Colonic mucosa (tissue), 4 donors: ENCODE measurements at regions not wholly inside any gene's neighbourhood (a gene's known extent, or its start where the extent isn't known, plus 50 kb on each side); places are given as distances from the start of the nearest gene placed in this dataset.
"Not testable (repeated sequence)": the region's sequence is repeated elsewhere in the genome, so short reads cannot be mapped to it uniquely, and the experiment has no call there.

Experiments used
- DNase-seq: peaks from one replicate; pipeline ENCODE4 v3.0.0-alpha.2; 2020
- H3K27ac ChIP-seq: fragments of 200-600 bp; one replicate; pipeline ENCODE4 v1.8.0; 2021
- H3K27me3 ChIP-seq: fragments of 200-600 bp; one replicate; pipeline ENCODE4 v1.8.0; 2021
- H3K36me3 ChIP-seq: fragments of 200-600 bp; one replicate; pipeline ENCODE4 v1.8.0; 2021
- H3K4me1 ChIP-seq: fragments of 200-600 bp; one replicate; pipeline ENCODE4 v1.8.0; 2021; ENCODE audit warnings: mild to moderate bottlenecking
- H3K4me3 ChIP-seq: fragments of 200-600 bp; one replicate; pipeline ENCODE4 v1.8.0; 2021
- H3K9ac ChIP-seq, 2 donors: one replicate each; pipeline ENCODE4 v1.7.0; 2013; ENCODE audit warnings: control low read depth in 2 of 2, low read depth in 2 of 2, low read length in 2 of 2
- H3K9me3 ChIP-seq: fragments of 200-600 bp; one replicate; pipeline ENCODE4 v1.8.0; 2021
- CTCF ChIP-seq: fragments of 200-600 bp; IDR thresholded peaks from one replicate; pipeline ENCODE4 v1.8.0; 2022; ENCODE audit warnings: antibody characterized with exemption, mild to moderate bottlenecking
- intact Hi-C: fragments of 100-400 bp; cut with DNase I; formaldehyde crosslinking; loops from one replicate; pipeline ENCODE4 v1.14.1; 2022
- donor health status: healthy.
- donor health status: DM: no; HTN: no; CAD: no.
- donor health status: DM: no; HTN: no; CAD: no.

GRCh38 chr1:147409886-147410285 is 131.4 kb upstream of the BCL9 start:
- intact Hi-C loops, result no loop called here
- no peak overlapping the region for H3K4me3 ChIP-seq
- no peak for TF ChIP-seq CTCF
- no peaks in the 10 kb centered on the region for H3K4me1 ChIP-seq
- no peak for DNase-seq
- no peak overlapping the region for H3K27ac ChIP-seq
- H3K36me3 ChIP-seq, result no peaks in the 10 kb centered on the region
- no peak overlapping the region for H3K9ac ChIP-seq
- no peaks in the 10 kb centered on the region for H3K9me3 ChIP-seq
- no peaks in the 10 kb centered on the region for H3K27me3 ChIP-seq

GRCh38 chr1:147413110-147413605 is 128.1 kb upstream of the BCL9 start:
- no peak overlapping the region for H3K4me3 ChIP-seq
- H3K27me3 ChIP-seq, result no peaks in the 10 kb centered on the region
- intact Hi-C loops, result no loop called here
- no peak overlapping the region for H3K27ac ChIP-seq
- no peaks in the 10 kb centered on the region for H3K36me3 ChIP-seq
- no peak for DNase-seq
- H3K9me3 ChIP-seq, result no peaks in the 10 kb centered on the region
- TF ChIP-seq CTCF, result no peak
- H3K4me1 ChIP-seq, result no peaks in the 10 kb centered on the region
- H3K9ac ChIP-seq, result no peak overlapping the region

- Histone ChIP-seq H3K27ac (no peak overlapping the region), H3K27me3 (no peaks in the 10 kb centered on the region), H3K4me1 (no peaks in the 10 kb centered on the region), H3K9me3 (no peaks in the 10 kb centered on the region), H3K36me3 (no peaks in the 10 kb centered on the region), H3K4me3 (no peak overlapping the region), H3K9ac (no peak overlapping the region)
- no peak for TF ChIP-seq CTCF
- intact Hi-C loops, result no loop called here
- no peak for DNase-seq
Observed at GRCh38 chr1:147414505-147415163, 126.7 kb upstream of the BCL9 start.

- Histone ChIP-seq H3K36me3 (no peaks in the 10 kb centered on the region), H3K27ac (no peak overlapping the region), H3K4me3 (no peak overlapping the region), H3K9ac (no peak overlapping the region), H3K9me3 (no peaks in the 10 kb centered on the region), H3K4me1 (no peaks in the 10 kb centered on the region), H3K27me3 (no peaks in the 10 kb centered on the region)
- intact Hi-C loops, result no loop called here
- no peak for TF ChIP-seq CTCF
- DNase-seq, result no peak
Observed at GRCh38 chr1:147417024-147417423, 124.3 kb upstream of the BCL9 start.

- H3K9ac ChIP-seq, H3K4me1 ChIP-seq, intact Hi-C loops, H3K36me3 ChIP-seq, H3K9me3 ChIP-seq, H3K27ac ChIP-seq, H3K27me3 ChIP-seq, H3K4me3 ChIP-seq: not testable (repeated sequence)
- peak; percentile 67 for DNase-seq
Observed at GRCh38 chr1:147423100-147423827, 118.0 kb upstream of the BCL9 start.

GRCh38 chr1:147434921-147435320 is 106.4 kb upstream of the BCL9 start:
- DNase-seq, result no peak
- H3K27me3 ChIP-seq, result no peaks in the 10 kb centered on the region
- no peak overlapping the region for H3K27ac ChIP-seq
- intact Hi-C loops, result no loop called here
- no peak overlapping the region for H3K9ac ChIP-seq
- no peak for TF ChIP-seq CTCF
- no peaks in the 10 kb centered on the region for H3K36me3 ChIP-seq
- no peak overlapping the region for H3K4me3 ChIP-seq
- H3K9me3 ChIP-seq, result no peaks in the 10 kb centered on the region
- H3K4me1 ChIP-seq, result no peaks in the 10 kb centered on the region
